ENCODE measurements at regions not wholly inside any gene's neighbourhood (a gene's known extent, or its start where the extent isn't known, plus 50 kb on each side); places are given as distances from the start of the nearest gene placed in this dataset.

- TF ChIP-seq CTCF (IDR thresholded peaks at IDR 0.05; ENCODE audit: borderline replicate concordance, extremely low read depth, low read length, poor library complexity, severe bottlenecking) = no peak
- TF ChIP-seq EZH2 (IDR thresholded peaks at IDR 0.05; ENCODE audit: borderline replicate concordance, low read depth, low read length, severe bottlenecking) = no peak
Measured at GRCh38 chr12:27180906-27181505, 63.1 kb upstream of the STK38L start.

All from DND-41 (cell line).